C4-2B (cell line): ENCODE measurements at regions not wholly inside any gene's neighbourhood (a gene's known extent, or its start where the extent isn't known, plus 50 kb on each side); places are given as distances from the start of the nearest gene placed in this dataset.
"Not testable (repeated sequence)": the region's sequence is repeated elsewhere in the genome, so short reads cannot be mapped to it uniquely, and the experiment has no call there.

Experiments used
- H3K27ac ChIP-seq: fragments of 450-650 bp; 2 replicates; pipeline ENCODE4 v1.5.1; 2017
- CTCF ChIP-seq: fragments of 450-650 bp; conservative IDR thresholded peaks from 2 replicates; pipeline ENCODE4 v1.5.1; 2017; ENCODE audit warnings: mild to moderate bottlenecking
- ZFX ChIP-seq: fragments of 450-650 bp; IDR thresholded peaks from 2 replicates; pipeline ENCODE4 v1.6.1; 2017

- H3K27ac ChIP-seq: no peak overlapping the region
- TF ChIP-seq ZFX: no peak
- no peak; the same call in none of the 2 replicates for TF ChIP-seq CTCF
These were observed 99.3 kb upstream of the HCN1 start for GRCh38 chr5:45795458-45795857.

GRCh38 chr5:45793638-45794532 lies 97.7 kb upstream of the HCN1 start:
- no peak overlapping the region for H3K27ac ChIP-seq
- TF ChIP-seq ZFX (no peak), CTCF (no peak)

GRCh38 chr5:45779874-45780671 lies 83.9 kb upstream of the HCN1 start:
- TF ChIP-seq ZFX: no peak
- TF ChIP-seq CTCF: no peak
- H3K27ac ChIP-seq: no peak overlapping the region

- no peak for TF ChIP-seq ZFX
- TF ChIP-seq CTCF: peak; percentile 77
- no peak overlapping the region for H3K27ac ChIP-seq
These were observed 78.3 kb upstream of the HCN1 start for GRCh38 chr5:45774528-45774927.

- TF ChIP-seq ZFX: no peak
- no peak for TF ChIP-seq CTCF
These were observed 76.2 kb upstream of the HCN1 start for GRCh38 chr5:45772402-45772801.

DNA sequence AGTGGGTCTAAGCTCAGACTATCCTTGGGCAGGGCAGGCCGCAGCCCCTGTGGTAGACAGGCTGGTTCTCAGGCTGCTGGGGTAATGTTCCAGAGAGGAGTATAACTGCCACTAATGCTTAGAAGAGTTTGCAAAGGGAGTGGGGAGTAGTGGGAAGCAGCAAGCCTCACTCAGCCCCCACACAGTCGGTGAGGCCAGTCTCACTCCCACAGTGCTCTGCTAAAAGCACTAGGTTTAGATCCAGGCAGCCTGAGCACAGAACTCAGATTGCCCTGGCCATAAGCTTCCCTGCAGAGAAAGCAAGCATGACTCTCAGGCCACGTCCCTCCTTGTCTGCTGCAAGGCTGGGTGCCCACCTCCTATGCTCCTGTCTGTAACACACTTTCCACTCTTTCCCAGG lies 69.4 kb upstream of the HCN1 start:
- H3K27ac ChIP-seq: no peak overlapping the region
- TF ChIP-seq CTCF (no peak), ZFX (no peak)

More at GRCh38 chr5:45772402-45772801, 76.2 kb upstream of the HCN1 start:
- no peak overlapping the region for H3K27ac ChIP-seq

- TF ChIP-seq CTCF (no peak), ZFX (no peak)
- H3K27ac ChIP-seq: no peak overlapping the region
These were observed 54.4 kb upstream of the HCN1 start for GRCh38 chr5:45750574-45750973.

DNA sequence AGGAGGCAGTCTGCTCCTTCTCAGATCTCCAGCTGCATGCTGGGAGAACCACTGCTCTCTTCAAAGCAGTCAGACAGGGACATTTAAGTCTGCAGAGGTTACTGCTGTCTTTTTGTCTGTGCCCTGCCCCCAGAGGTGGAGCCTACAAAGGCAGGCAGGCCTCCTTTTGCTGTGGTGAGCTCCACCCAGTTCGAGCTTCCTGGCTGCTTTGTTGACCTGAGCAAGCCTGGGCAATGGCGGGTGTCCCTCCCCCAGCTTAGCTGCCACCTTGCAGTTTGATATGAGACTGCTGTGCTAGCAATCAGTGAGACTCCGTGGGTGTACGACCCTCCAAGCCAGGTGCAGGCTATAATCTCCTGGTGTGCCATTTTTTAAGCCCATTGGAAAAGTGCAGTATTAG lies 52.3 kb upstream of the HCN1 start:
- not testable (repeated sequence) for H3K27ac ChIP-seq
